Fibroblast of gingiva (primary cell): ENCODE measurements at regions not wholly inside any gene's neighbourhood (a gene's known extent, or its start where the extent isn't known, plus 50 kb on each side); places are given as distances from the start of the nearest gene placed in this dataset.
"Not testable (repeated sequence)": the region's sequence is repeated elsewhere in the genome, so short reads cannot be mapped to it uniquely, and the experiment has no call there.

Experiments used
- DNase-seq: peaks from one replicate; pipeline ENCODE4 v3.0.0-alpha.2; 2011; ENCODE audit warnings: low read depth

DNA sequence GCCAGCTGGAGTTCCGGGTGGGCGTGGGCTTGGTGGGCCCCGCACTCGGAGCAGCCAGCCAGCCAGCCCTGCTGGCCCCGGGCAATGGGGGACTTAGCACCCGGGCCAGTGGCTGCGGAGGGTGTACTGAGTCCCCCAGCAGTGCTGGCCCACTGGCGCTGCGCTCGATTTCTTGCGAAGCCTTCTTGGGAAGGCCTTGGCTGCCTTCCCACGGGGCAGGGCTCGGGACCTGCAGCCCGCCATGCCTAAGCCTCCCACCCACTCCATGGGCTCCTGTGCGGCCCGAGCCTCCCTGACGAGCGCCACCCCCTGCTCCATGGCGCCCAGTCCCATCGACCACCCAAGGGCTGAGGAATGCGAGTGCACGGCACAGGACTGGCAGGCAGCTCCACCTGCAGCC lies 321.6 kb downstream of the SH2D4B start:
- not testable (repeated sequence) for DNase-seq

DNA sequence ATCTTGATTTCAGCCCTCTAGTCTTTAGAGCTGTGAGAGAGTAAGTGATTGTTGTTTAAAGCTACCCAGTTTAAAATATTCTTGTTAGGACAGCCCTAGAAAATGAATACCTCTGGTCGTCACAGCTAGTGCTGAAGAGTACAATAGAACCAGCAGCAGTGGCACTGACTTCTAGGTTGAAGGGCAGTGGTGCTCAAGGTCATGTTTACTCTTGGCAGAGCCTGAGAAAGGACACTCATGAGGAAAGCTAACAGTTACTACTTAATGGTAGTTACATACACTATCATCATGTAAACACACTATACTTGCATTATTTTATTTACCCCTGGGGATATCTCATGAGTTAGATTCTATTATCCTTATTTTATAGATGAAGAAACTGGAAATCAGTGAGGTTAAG lies 323.0 kb downstream of the SH2D4B start:
- DNase-seq: no peak

DNA sequence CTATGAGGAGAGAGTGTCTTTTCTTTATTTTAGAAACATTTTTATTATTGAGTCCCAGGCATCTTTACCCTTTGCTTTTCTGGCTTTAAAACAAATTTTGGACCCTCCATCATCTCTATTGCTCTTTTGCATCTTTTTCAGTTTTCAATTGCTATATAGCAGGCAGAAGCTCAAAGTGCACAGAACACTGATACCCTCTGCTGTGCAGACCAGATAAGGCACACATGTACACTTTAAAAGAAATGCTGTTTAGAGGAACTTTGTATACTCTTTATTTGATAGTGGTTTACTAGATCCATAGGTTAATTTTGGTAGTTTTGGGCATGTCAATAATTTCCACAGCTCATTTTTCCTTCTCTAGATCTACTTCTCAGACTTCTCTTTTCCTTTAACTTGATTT lies 324.2 kb downstream of the SH2D4B start:
- no peak for DNase-seq

DNA sequence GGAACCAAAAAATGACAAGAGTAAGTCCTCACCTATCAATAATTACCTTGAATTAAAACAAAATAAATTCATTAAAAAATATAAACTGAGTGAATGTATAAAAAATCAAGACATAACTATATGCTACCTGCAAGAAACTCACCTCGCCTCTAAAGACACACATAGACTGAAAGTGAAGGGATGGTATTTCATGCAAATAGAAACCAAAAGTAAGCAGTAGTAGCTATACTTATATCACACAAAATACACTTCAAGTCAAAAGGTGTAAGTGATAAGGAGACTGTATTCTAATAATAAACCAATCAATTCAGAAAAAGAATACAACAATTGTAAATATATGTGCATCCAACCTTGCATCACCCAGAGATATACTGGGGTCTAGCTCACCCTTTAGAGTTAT lies 332.6 kb downstream of the SH2D4B start:
- no peak for DNase-seq

DNA sequence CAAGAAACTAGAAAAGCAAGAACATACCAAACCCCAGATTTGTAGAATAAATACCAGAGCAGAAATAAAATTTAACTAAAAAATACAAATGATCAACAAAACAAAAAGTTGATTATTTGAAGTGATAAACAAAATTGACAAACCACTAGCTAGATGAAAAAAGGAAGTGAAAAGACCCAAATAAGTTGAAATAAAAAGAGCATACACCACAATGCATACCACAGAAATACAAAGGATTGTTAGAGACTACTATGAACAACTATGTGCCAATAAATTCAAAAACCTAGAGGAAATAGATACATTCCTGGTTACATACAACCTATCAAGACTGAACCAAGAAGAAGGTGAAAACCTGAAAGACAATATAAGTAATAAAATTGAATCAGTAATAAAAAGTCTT lies 333.4 kb downstream of the SH2D4B start:
- no peak for DNase-seq

DNA sequence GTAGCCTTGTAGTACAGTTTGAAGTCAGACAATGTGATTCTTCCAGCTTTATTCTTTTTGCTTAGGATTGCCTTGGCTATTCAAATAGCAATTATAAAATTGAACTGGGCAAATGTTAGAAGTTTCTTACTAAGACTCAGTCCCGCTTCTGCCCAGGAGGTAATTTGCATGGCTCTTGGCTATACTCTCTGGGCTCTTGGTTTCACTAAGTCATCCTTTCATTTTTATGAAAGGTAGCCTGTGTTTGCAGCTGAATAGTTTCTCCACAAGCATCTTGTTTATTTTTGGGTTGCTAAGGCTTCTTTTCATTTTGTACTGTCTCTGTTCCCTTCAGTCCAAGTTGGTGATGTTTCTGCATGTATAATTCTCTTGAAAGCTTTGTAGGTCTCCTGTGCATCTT lies 340.6 kb downstream of the SH2D4B start:
- DNase-seq: no peak

DNA sequence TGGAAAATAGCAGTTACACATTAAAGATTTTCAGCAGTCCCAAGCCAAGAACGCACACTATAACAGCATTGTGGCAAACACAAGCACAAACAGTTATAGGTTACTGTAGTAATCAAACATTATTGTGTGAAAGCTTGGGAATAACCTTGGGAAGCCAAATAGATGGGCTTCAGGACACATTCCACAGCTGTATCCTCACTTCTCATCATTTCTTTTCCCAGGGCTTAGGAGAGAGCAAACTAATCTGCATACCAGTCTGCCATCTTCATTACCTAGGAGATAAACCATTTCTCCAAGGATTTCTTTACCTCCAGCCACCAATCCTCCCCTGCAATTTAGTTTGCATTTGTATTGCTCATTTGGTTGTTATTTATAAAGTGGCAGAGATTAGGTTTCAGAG lies 352.4 kb downstream of the SH2D4B start:
- no peak for DNase-seq

DNA sequence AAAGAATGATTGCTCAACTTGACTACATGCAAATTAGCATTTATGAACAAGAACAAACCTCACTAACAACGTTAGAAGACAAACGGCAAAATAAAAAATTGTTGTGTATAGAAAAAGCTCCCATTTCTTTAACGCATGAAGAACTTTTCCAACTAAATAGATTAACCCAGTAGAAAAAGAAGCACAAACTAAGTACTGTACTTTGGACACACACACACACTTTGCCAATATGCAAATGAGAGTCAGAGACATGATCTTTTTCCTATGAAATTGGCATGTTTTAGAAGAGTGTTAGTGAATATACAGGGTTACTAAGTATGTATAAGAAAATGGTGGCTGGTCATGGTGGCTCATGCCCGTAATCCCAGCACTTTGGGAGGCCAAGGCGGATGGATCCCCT lies 355.6 kb downstream of the SH2D4B start:
- no peak for DNase-seq

DNA sequence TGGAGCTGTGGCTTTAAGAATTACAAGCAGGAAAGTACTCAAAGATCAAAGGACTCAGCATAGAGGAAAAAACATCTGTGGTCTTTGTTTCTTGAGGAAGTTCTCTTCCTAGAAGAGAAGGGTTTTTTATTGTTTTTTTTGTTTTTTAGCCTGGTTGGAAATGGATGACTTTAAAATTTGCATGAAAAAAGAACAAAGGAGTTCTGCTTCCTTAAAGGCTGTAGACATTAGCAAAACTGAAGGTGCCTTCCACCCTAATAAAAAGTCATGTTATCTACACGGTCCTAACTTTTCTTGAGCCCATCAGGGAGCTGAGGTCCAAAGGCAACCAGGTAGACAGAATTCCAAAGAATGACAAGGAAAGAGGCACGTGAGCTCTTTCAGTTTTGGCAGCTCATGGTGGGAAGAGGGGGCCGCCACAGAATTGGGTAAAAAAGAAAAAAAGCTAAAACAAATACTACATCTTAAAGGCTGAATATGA lies 356.6 kb downstream of the SH2D4B start:
- DNase-seq: no peak

DNA sequence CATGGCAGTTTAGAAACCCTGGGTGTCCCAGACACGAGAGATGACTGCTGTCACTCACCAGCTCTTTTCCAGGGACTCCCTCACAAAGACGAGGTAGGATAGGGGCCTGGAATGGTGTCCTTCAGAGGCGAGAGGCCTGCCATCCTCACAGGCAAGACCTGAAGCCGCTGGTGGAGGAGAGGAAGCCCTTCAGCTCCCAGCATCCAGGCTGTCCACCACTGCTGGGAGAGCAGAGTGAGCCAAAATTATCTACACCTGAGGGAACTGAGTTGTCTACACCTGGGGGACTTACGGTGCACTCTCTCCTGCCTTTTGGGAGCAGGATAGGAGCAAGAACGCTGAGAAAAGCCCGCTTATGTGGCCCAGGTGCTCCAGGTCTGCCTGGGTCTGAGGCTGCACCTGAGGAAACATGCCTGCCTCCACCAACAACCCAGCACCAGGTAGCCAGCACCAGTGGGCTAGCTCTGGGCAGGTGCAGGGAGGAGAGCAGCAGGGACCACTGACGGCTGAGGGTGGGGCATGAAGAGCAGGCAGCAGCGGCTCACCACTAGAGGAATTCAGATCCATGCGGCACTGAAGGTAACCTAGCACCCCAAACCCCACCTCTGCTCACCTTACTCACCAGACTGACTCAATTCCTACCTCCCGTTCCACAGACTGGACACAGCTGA lies 357.2 kb downstream of the SH2D4B start:
- DNase-seq: no peak

DNA sequence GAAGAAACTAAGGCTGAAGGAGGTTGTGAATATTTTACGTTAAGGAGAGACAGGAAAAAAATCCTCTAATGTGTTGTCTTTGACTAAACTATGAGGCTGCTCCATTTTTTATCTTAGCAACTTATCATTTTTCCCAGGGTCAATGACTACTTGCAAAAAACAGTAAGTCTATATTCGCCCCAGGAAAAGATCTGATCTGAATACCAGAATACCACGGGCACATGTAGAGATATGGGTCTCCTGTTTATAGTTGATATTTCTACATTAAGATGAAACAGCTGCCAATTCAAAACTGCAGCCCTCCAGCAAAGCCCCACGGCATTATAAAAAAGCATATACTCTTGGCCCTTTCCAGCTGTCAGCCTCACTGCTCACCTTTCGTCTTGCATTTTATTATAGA lies 358.4 kb downstream of the SH2D4B start:
- no peak for DNase-seq

DNA sequence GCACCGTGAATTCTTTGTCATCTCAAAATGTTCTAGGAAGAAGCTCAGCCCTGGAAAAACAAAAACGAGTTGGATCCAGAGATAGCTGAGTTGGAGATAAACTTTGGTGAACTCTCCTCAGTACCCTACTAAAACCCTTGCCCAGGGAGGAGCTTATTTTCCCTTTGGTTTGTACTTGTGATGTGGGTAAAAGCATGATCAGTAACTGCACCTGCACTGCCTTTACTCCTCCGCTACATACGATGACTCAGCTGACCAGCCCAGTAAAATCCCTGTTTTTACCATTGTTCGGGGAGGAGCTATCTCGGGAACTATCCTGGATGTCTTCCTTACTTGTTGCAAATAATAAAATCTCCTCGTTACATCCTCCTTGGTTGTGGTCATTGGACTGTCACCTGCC lies 359.3 kb downstream of the SH2D4B start:
- no peak for DNase-seq

DNA sequence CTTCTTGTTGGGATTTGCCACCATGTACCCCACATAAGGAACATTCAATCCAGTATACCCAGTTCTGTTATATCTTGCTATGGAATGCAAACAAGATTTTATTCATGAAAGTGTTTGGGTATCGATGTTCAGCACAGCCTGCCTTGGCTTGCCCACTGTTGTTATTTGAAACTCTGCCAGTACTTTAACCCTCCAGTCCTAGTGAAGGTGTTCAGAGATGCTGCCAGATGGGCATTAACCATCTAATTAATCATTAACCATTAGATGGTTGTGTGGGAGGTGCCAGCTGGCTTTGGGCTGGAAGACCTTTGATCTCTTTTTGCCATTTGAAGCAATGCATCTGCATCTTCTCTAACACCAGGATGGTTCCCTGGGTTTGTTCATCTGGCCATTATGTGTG lies 363.0 kb downstream of the SH2D4B start:
- no peak for DNase-seq

DNA sequence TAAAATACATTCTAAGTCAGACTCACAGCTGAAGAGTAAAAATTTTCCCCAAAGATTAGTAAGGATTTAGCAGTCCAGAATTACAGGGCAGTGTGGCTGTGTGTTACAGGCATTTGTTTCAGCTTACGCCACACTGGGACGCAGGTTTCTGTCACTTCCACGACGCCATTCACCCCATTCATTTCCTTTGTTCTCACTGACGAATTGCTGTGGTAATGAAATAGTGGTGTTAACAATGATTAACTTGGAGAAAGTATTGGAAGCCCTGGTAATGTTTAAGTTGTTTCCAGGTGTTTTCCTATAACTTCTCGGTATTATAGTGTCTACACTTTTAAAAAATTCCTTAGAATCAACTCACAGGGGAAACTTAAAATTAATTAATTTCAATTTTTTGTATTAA lies 370.9 kb downstream of the SH2D4B start:
- no peak for DNase-seq

DNA sequence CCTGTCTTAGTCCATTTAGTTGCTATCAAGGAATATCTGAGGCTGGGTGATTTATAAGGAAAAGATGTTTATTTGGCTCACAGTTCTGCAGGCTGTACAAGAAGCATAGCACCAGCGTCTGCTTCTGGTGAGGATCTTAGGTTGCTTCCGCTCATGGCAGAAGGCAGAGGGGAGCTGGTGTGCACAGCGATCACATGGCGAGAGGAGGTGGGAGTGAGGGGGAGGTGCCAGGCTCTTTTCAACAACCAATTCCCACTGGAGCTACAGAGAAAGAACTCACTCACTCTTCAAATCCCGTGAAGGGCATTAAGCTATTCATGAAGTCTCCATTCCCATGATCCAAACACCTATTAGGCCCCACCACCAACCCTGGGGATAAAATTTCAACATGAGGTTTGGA lies 371.6 kb downstream of the SH2D4B start:
- DNase-seq: no peak

DNA sequence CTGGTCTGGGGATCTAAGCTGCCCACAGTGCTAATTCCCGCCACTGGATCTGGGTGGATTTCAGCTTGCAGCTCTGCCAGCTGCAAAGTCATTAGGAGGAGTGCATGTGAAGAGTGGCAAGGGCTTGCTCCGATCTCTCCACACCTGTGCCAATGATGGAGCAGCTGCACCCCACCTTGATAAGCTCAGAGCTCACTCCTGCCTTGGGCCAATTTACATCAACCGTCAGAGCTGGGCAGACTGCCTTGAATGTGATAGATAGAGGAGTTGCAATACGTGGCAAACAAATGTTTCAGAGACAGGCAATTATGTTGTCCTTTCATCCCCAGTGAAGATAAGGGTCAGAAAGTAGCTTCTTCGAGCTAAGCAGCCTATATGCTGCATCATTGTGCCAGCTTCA lies 379.9 kb downstream of the SH2D4B start:
- no peak for DNase-seq

DNA sequence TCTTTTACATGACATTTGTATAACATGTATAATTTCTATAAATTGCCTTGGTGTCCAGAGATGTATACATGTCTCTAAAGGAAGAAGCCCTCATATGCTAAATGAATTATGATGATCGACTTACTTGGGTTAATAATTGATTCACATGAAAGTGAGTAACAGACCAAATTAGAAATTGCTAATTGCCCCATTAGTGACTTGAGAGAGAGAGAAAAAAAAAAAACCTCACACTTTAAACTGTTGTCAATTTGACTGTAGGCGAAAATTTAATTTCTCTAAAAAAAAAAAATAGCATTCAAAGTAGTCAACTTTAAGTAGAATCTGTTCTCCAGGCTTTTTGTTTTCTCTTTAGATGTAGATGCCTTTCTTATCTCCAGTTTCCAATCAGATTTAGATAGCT lies 383.3 kb downstream of the SH2D4B start:
- DNase-seq: no peak

DNA sequence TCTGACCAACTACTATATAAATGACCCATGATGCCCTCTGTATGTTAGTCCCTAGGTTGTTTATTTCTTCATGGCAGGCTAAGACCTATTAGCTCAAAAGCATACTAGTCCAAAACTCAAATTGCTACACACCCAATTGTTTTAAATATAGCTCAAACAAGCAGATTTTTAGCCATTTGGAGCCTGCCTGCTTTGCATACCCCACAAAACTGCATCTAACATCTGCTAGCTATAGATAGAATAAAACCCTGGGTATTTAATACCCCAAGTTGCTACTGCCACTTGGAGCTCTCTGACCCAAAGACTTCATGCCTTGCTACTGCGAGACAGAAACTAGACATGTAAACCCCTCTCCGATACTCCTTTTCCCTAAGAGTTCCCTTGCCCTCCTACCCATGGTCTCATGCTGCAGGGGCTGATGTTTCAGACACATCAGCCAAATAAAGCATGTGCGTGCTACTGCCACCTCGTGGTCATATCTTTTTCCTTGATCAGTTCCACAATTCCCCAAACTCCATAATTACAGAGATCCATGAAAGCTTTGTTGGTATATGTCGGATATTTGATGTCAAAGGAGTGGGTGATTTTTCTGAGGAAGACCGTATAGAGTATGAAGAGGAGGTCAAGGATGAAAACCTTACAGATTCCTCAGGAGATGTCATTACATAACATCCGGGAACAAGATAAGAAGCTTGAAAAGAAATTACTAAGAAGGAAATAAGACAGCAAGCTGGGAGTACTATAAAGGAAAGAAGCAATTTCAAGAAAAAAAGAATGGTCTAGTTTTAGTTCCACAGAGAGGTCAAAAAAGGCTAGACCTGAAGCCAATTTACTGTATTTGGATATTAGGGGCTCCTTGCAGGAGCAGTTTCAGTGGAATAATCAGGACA lies 386.6 kb downstream of the SH2D4B start:
- DNase-seq: no peak

DNA sequence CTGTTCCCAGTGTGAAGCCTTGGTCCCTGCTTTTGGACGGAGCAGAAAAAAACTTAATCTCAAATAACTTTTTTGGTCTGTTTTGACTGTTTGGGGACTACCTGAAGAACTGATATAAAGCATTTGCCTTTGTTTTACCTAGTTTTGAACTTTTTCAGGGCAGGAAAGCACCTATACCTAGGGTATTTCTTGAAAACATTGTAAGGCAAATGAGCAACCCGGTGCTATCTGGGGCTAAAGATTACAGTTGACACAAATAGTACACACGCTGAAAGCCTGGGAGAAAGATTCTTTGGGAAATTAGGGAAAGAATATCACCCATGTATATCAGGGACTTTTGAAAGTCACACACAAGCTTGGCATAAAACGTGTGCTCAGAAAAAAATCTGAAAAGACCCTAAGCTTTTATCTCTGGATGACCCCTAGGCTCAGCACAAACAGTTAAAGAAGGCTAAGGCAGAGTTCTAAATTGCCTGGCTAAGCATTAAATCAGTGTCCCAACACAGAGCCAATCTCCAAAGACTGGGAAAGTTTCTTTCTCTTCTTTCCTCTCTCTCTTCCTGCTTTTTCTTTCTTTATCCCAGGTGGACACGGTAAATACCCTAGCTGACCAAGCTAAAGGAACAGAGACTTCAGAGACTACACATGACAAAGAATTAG lies 389.8 kb downstream of the SH2D4B start:
- DNase-seq: no peak

DNA sequence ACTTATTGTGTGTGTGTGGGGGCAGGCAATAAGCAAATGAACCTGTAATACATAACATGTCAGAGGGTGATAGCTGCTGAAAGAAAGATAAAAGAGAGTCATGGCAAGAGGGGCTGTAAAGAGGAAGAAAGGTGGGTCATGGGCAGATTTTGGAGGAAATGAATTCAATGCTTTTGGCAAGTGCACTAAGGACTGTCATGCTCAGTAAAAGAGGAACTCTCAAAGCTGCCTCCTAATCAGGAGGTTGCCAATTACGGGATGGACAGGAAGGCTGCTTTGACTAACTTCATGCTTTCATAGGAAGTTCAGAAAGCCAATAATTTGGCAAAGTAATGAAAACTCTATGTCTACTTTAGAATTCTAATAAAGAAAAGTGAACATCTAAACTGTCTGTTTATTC lies 401.2 kb downstream of the SH2D4B start:
- no peak for DNase-seq

DNA sequence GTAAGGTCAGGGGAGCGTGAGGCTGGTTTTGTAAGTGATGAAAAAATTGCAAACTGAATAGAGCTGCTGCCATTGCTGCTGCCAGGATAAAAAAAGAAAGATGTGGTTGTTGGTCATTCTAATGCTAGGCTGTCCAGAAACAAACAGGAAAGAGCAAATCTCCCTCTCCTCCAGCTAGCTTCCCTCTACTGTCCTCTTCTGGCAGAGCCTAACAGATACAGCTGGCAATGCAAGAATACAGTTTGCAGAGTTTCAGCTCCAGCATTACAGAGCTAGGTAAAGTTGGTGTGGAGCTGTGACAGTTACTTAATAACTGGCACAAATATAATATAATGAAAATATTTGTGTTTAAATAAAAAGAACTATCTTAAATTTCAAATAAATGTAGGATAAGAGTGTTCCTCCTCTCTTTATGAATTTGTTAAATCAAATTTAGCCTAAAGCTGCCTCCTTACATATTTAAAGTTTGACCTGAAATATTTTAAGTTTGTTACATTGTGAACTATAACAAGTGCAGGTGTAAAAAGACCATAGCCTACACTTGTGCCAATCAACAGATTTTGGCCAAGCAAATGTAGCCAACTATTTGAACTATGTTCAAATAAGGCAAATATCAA lies 407.7 kb downstream of the SH2D4B start:
- DNase-seq: no peak

DNA sequence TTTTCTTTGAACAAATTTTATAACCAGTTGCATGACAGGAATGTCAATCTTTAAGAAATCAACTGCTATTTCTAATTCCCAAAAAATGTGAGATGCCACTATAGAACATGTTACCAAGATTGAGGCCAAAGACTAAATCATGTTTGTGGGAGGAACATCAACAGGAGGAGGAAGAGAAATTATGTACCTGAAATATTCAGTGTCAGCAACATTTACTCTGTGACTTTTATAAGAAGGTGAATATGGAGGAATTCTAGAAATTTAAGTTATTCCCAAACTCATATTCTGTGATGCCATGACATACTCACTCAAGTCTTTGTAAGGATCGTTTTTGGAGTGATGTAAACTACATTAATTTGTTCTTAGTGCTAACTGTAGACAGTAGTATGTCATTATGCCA lies 408.4 kb downstream of the SH2D4B start:
- DNase-seq: no peak
